Stimulated activated effector memory CD8-positive, alpha-beta T cell treated with anti-CD3 and anti-CD28 coated beads, Interleukin-12 subunit alpha, Interleukin-12 subunit beta, amount 100 ng/mL, for 72 hours (primary cell): ENCODE measurements at regions not wholly inside any gene's neighbourhood (a gene's known extent, or its start where the extent isn't known, plus 50 kb on each side); places are given as distances from the start of the nearest gene placed in this dataset.
A peak's percentile ranks its signal among the peaks of the same experiment; 100 is the strongest.

Experiments used
- ATAC-seq: fragments of 150-1000 bp; cut with Tn5 transposase; 2 replicates; pipeline ENCODE4 v1.10.0; 2021
- DNase-seq, 2 donors: peaks; one replicate each; pipeline ENCODE4 v3.0.0; 2021 to 2022; ENCODE audit warnings: low spot score in 2 of 2
- H3K27ac Mint-ChIP-seq: one replicate; pipeline ENCODE4 v1.8.0; 2022; ENCODE audit warnings: mild to moderate bottlenecking, mixed read lengths
- H3K36me3 Mint-ChIP-seq: one replicate; pipeline ENCODE4 v1.8.0; 2022; ENCODE audit warnings: mild to moderate bottlenecking, mixed read lengths
- H3K4me1 Mint-ChIP-seq: one replicate; pipeline ENCODE4 v1.8.0; 2022; ENCODE audit warnings: mixed read lengths
- H3K4me3 Mint-ChIP-seq: one replicate; pipeline ENCODE4 v1.8.0; 2022; ENCODE audit warnings: mild to moderate bottlenecking, mixed read lengths
- H3K9me3 Mint-ChIP-seq: one replicate; pipeline ENCODE4 v1.8.0; 2022; ENCODE audit warnings: mixed read lengths

- ATAC-seq = peak; percentile 71
These were observed 219.1 kb downstream of the MYLK4 start for GRCh38 chr6:2531426-2532215.

GRCh38 chr6:2529211-2529719, 221.5 kb downstream of the MYLK4 start:
- H3K4me1 Mint-ChIP-seq = no peaks in the 10 kb centered on the region
- no peak overlapping the region for H3K4me3 Mint-ChIP-seq
- H3K36me3 Mint-ChIP-seq = no peaks in the 10 kb centered on the region
- DNase-seq (no peak), ATAC-seq (no peak)
- H3K9me3 Mint-ChIP-seq = peaks cover 5% of the 10 kb centered on the region
- H3K27ac Mint-ChIP-seq = no peak overlapping the region

More at GRCh38 chr6:2531426-2532215, 219.1 kb downstream of the MYLK4 start:
- Mint-ChIP-seq H3K4me3 (no peak overlapping the region), H3K4me1 (no peaks in the 10 kb centered on the region), H3K36me3 (no peaks in the 10 kb centered on the region), H3K9me3 (peaks cover 3% of the 10 kb centered on the region), H3K27ac (no peak overlapping the region)
- DNase-seq = no peak

- Mint-ChIP-seq H3K4me3 (no peak overlapping the region), H3K4me1 (no peaks in the 10 kb centered on the region), H3K36me3 (no peaks in the 10 kb centered on the region), H3K9me3 (peaks cover 8% of the 10 kb centered on the region), H3K27ac (no peak overlapping the region)
- DNase-seq (no peak), ATAC-seq (no peak)
These were observed 222.6 kb downstream of the MYLK4 start for GRCh38 chr6:2528156-2528555.

- peaks cover 14% of the 10 kb centered on the region for H3K9me3 Mint-ChIP-seq
- H3K4me3 Mint-ChIP-seq = no peak overlapping the region
- no peak for ATAC-seq
- H3K27ac Mint-ChIP-seq = no peak overlapping the region
- no peak for DNase-seq
- no peaks in the 10 kb centered on the region for H3K36me3 Mint-ChIP-seq
- peaks cover 11% of the 10 kb centered on the region for H3K4me1 Mint-ChIP-seq
These were observed 224.0 kb downstream of the MYLK4 start for GRCh38 chr6:2526766-2527165.

- DNase-seq (no peak), ATAC-seq (no peak)
- H3K27ac Mint-ChIP-seq = no peak overlapping the region
- H3K4me1 Mint-ChIP-seq = peaks cover 11% of the 10 kb centered on the region
- no peaks in the 10 kb centered on the region for H3K36me3 Mint-ChIP-seq
- H3K4me3 Mint-ChIP-seq = no peak overlapping the region
- peaks cover 11% of the 10 kb centered on the region for H3K9me3 Mint-ChIP-seq
These were observed 226.6 kb downstream of the MYLK4 start for GRCh38 chr6:2524090-2524489.

- ATAC-seq = no peak
- H3K4me1 Mint-ChIP-seq = peaks cover 11% of the 10 kb centered on the region
- H3K36me3 Mint-ChIP-seq = no peaks in the 10 kb centered on the region
- H3K27ac Mint-ChIP-seq = no peak overlapping the region
- H3K9me3 Mint-ChIP-seq = peaks cover 11% of the 10 kb centered on the region
- no peak for DNase-seq
- no peak overlapping the region for H3K4me3 Mint-ChIP-seq
These were observed 227.7 kb downstream of the MYLK4 start for GRCh38 chr6:2523061-2523460.

GRCh38 chr6:2522521-2522920, 228.2 kb downstream of the MYLK4 start:
- Mint-ChIP-seq H3K4me3 (no peak overlapping the region), H3K4me1 (peaks cover 11% of the 10 kb centered on the region), H3K27ac (no peak overlapping the region), H3K36me3 (no peaks in the 10 kb centered on the region), H3K9me3 (peaks cover 11% of the 10 kb centered on the region)
- ATAC-seq (no peak), DNase-seq (no peak)

- ATAC-seq = no peak
- Mint-ChIP-seq H3K27ac (no peak overlapping the region), H3K9me3 (peaks cover 4% of the 10 kb centered on the region)
These were observed 232.8 kb downstream of the MYLK4 start for GRCh38 chr6:2517855-2518473.

GRCh38 chr6:2517401-2517800, 233.3 kb downstream of the MYLK4 start:
- DNase-seq (no peak), ATAC-seq (no peak)
- H3K36me3 Mint-ChIP-seq = no peaks in the 10 kb centered on the region
- H3K4me3 Mint-ChIP-seq = no peak overlapping the region
- H3K9me3 Mint-ChIP-seq = no peaks in the 10 kb centered on the region
- peaks cover 5% of the 10 kb centered on the region for H3K4me1 Mint-ChIP-seq
- H3K27ac Mint-ChIP-seq = no peak overlapping the region

More at GRCh38 chr6:2517855-2518473, 232.8 kb downstream of the MYLK4 start:
- DNase-seq = no peak
- peaks cover 11% of the 10 kb centered on the region for H3K4me1 Mint-ChIP-seq
- no peaks in the 10 kb centered on the region for H3K36me3 Mint-ChIP-seq
- no peak overlapping the region for H3K4me3 Mint-ChIP-seq

- H3K4me3 Mint-ChIP-seq = no peak overlapping the region
- H3K4me1 Mint-ChIP-seq = no peaks in the 10 kb centered on the region
- no peak overlapping the region for H3K27ac Mint-ChIP-seq
- no peaks in the 10 kb centered on the region for H3K36me3 Mint-ChIP-seq
- no peak for DNase-seq
- no peaks in the 10 kb centered on the region for H3K9me3 Mint-ChIP-seq
- ATAC-seq = no peak
These were observed 234.7 kb downstream of the MYLK4 start for GRCh38 chr6:2516059-2516458.

- H3K9me3 Mint-ChIP-seq = no peaks in the 10 kb centered on the region
- ATAC-seq = no peak
- H3K4me1 Mint-ChIP-seq = no peaks in the 10 kb centered on the region
- DNase-seq = no peak
- H3K36me3 Mint-ChIP-seq = no peaks in the 10 kb centered on the region
- no peak overlapping the region for H3K4me3 Mint-ChIP-seq
- no peak overlapping the region for H3K27ac Mint-ChIP-seq
These were observed 235.7 kb downstream of the MYLK4 start for GRCh38 chr6:2514965-2515543.

- Mint-ChIP-seq H3K9me3 (no peaks in the 10 kb centered on the region), H3K27ac (no peak overlapping the region), H3K36me3 (no peaks in the 10 kb centered on the region), H3K4me1 (no peaks in the 10 kb centered on the region), H3K4me3 (no peak overlapping the region)
- ATAC-seq = no peak
- no peak for DNase-seq
These were observed 237.9 kb downstream of the MYLK4 start for GRCh38 chr6:2512802-2513201.

- DNase-seq (no peak), ATAC-seq (no peak)
- Mint-ChIP-seq H3K4me3 (no peak overlapping the region), H3K36me3 (no peaks in the 10 kb centered on the region), H3K27ac (no peak overlapping the region), H3K4me1 (no peaks in the 10 kb centered on the region), H3K9me3 (no peaks in the 10 kb centered on the region)
These were observed 240.4 kb downstream of the MYLK4 start for GRCh38 chr6:2510316-2510715.

- no peaks in the 10 kb centered on the region for H3K4me1 Mint-ChIP-seq
- H3K4me3 Mint-ChIP-seq = no peak overlapping the region
- no peak for DNase-seq
- no peak for ATAC-seq
- H3K9me3 Mint-ChIP-seq = no peaks in the 10 kb centered on the region
- no peak overlapping the region for H3K27ac Mint-ChIP-seq
- H3K36me3 Mint-ChIP-seq = no peaks in the 10 kb centered on the region
These were observed 241.0 kb downstream of the MYLK4 start for GRCh38 chr6:2509711-2510110.

- Mint-ChIP-seq H3K36me3 (no peaks in the 10 kb centered on the region), H3K4me3 (no peak overlapping the region), H3K4me1 (no peaks in the 10 kb centered on the region), H3K9me3 (no peaks in the 10 kb centered on the region), H3K27ac (no peak overlapping the region)
- DNase-seq (no peak), ATAC-seq (no peak)
These were observed 242.7 kb downstream of the MYLK4 start for GRCh38 chr6:2508071-2508470.
